Stimulated activated CD8-positive, alpha-beta memory T cell treated with anti-CD3 and anti-CD28 coated beads, Interleukin-4, amount 100 ng/mL, for 4 hours (primary cell): ENCODE measurements at regions not wholly inside any gene's neighbourhood (a gene's known extent, or its start where the extent isn't known, plus 50 kb on each side); places are given as distances from the start of the nearest gene placed in this dataset.
A peak's percentile ranks its signal among the peaks of the same experiment; 100 is the strongest.

ENCODE experiments used
- DNase-seq, 2 donors: peaks; one replicate each; pipeline ENCODE4 v3.0.0-alpha.2; 2020; ENCODE audit warnings: low read depth in 2 of 2, low spot score in 1 of 2

GRCh38 chr2:147096671-147097070 lies 748.2 kb upstream of the ACVR2A start:
- DNase-seq = no peak

- DNase-seq = no peak
These were observed 749.5 kb upstream of the ACVR2A start for GRCh38 chr2:147095376-147095775.

GRCh38 chr2:147094077-147094476 lies 750.8 kb upstream of the ACVR2A start:
- DNase-seq = no peak

- DNase-seq = no peak
These were observed 752.6 kb upstream of the ACVR2A start for GRCh38 chr2:147092266-147092665.

GRCh38 chr2:147091448-147091847 lies 753.4 kb upstream of the ACVR2A start:
- no peak for DNase-seq

- DNase-seq = no peak
These were observed 756.0 kb upstream of the ACVR2A start for GRCh38 chr2:147088871-147089270.

GRCh38 chr2:147086715-147087114 lies 758.1 kb upstream of the ACVR2A start:
- DNase-seq = no peak

- DNase-seq = no peak
These were observed 761.2 kb upstream of the ACVR2A start for GRCh38 chr2:147083664-147084063.

GRCh38 chr2:147082850-147083522 lies 761.8 kb upstream of the ACVR2A start:
- DNase-seq = peak in 1 of 2 donors; percentile 27

GRCh38 chr2:147081831-147082230 lies 763.0 kb upstream of the ACVR2A start:
- DNase-seq = no peak

GRCh38 chr2:147076634-147077033 lies 768.2 kb upstream of the ACVR2A start:
- no peak for DNase-seq

GRCh38 chr2:147068071-147068470 lies 776.8 kb upstream of the ACVR2A start:
- DNase-seq = no peak

GRCh38 chr2:147067136-147067535 lies 777.7 kb upstream of the ACVR2A start:
- no peak for DNase-seq

- DNase-seq = no peak
These were observed 782.8 kb upstream of the ACVR2A start for GRCh38 chr2:147062073-147062472.

- no peak for DNase-seq
These were observed 783.6 kb upstream of the ACVR2A start for GRCh38 chr2:147061269-147061668.

GRCh38 chr2:147057892-147058490 lies 786.8 kb upstream of the ACVR2A start:
- DNase-seq = no peak

GRCh38 chr2:147051814-147052213 lies 793.0 kb upstream of the ACVR2A start:
- DNase-seq = no peak

- DNase-seq = no peak
These were observed 793.6 kb upstream of the ACVR2A start for GRCh38 chr2:147051248-147051647.

- no peak for DNase-seq
These were observed 794.9 kb upstream of the ACVR2A start for GRCh38 chr2:147049957-147050356.

- no peak for DNase-seq
These were observed 798.4 kb upstream of the ACVR2A start for GRCh38 chr2:147046473-147046872.

- DNase-seq = peak in 1 of 2 donors; percentile 2
These were observed 799.7 kb upstream of the ACVR2A start for GRCh38 chr2:147045113-147045512.

- DNase-seq = no peak
These were observed 803.7 kb upstream of the ACVR2A start for GRCh38 chr2:147041121-147041494.
